ENCODE measurements at regions not wholly inside any gene's neighbourhood (a gene's known extent, or its start where the extent isn't known, plus 50 kb on each side); places are given as distances from the start of the nearest gene placed in this dataset.
A peak's percentile ranks its signal among the peaks of the same experiment; 100 is the strongest.
"Not testable (repeated sequence)": the region's sequence is repeated elsewhere in the genome, so short reads cannot be mapped to it uniquely, and the experiment has no call there.

- DNase-seq = no peak
Observed at GRCh38 chr10:23884670-23885069, 324.3 kb upstream of the KIAA1217 start.

- DNase-seq = no peak
Observed at GRCh38 chr10:23885853-23886252, 323.1 kb upstream of the KIAA1217 start.

- DNase-seq = peak in 1 of 4 experiments; percentile 4
Observed at GRCh38 chr10:23886355-23886754, 322.6 kb upstream of the KIAA1217 start.

GRCh38 chr10:23891301-23891700 is 317.6 kb upstream of the KIAA1217 start:
- no peak for DNase-seq

- no peak for DNase-seq
Observed at GRCh38 chr10:23892296-23892695, 316.6 kb upstream of the KIAA1217 start.

GRCh38 chr10:23897267-23897666 is 311.7 kb upstream of the KIAA1217 start:
- DNase-seq = no peak

- no peak for DNase-seq
Observed at GRCh38 chr10:23897861-23898260, 311.1 kb upstream of the KIAA1217 start.

- no peak for DNase-seq
Observed at GRCh38 chr10:23899166-23899565, 309.8 kb upstream of the KIAA1217 start.

GRCh38 chr10:23910291-23910690 is 298.6 kb upstream of the KIAA1217 start:
- DNase-seq = no peak

- no peak for DNase-seq
Observed at GRCh38 chr10:23912884-23913404, 296.0 kb upstream of the KIAA1217 start.

- DNase-seq = peak in 2 of 4 experiments; percentile 1 to 4
Observed at GRCh38 chr10:23914641-23915040, 294.3 kb upstream of the KIAA1217 start.

GRCh38 chr10:23917251-23917840 is 291.6 kb upstream of the KIAA1217 start:
- DNase-seq = peak in 3 of 4 experiments; percentile 1 to 14 (median 13)

- DNase-seq = no peak
Observed at GRCh38 chr10:23918090-23918723, 290.7 kb upstream of the KIAA1217 start.

- DNase-seq = peak; percentile 2 to 53 (median 38)
Observed at GRCh38 chr10:23918839-23919238, 290.1 kb upstream of the KIAA1217 start.

- DNase-seq = no peak
Observed at GRCh38 chr10:23927576-23928325, 281.2 kb upstream of the KIAA1217 start.

GRCh38 chr10:23934023-23934422 is 274.9 kb upstream of the KIAA1217 start:
- not testable (repeated sequence) for DNase-seq

- no peak for DNase-seq
Observed at GRCh38 chr10:23945845-23946244, 263.1 kb upstream of the KIAA1217 start.

- DNase-seq = no peak
Observed at GRCh38 chr10:23951841-23952240, 257.1 kb upstream of the KIAA1217 start.

GRCh38 chr10:23955456-23956225 is 253.3 kb upstream of the KIAA1217 start:
- DNase-seq = no peak

- DNase-seq = no peak
Observed at GRCh38 chr10:23965123-23965522, 243.8 kb upstream of the KIAA1217 start.

GRCh38 chr10:23965880-23966279 is 243.1 kb upstream of the KIAA1217 start:
- no peak for DNase-seq

GRCh38 chr10:23966504-23967051 is 242.4 kb upstream of the KIAA1217 start:
- DNase-seq = no peak
